ENCODE measurements at regions not wholly inside any gene's neighbourhood (a gene's known extent, or its start where the extent isn't known, plus 50 kb on each side); places are given as distances from the start of the nearest gene placed in this dataset.

- peak; percentile 57 for DNase-seq (ENCODE audit: low read depth)
Measured at GRCh38 chr1:218823291-218823900, 350.3 kb upstream of the LYPLAL1 start.

DNA sequence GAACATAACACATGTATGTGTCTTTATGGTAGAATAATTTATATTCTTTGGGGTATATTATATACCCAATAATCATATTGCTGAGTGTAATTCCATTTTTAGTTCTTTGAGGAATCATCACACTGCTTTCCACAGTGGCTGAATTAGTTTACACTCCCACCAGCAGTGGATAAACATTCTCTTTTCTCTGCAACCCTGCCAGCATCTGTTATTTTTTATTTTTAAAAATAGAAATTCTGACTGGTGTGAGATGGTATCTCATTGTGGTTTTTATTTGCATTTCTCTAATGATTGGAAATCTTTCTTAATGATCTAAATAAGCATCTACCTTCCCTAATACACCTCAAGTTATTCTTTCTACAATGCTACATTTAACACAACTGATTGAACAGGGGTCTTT, 346.2 kb upstream of the LYPLAL1 start:
- no peak for DNase-seq (ENCODE audit: low read depth)

GRCh38 chr1:218828125-218828650, 345.5 kb upstream of the LYPLAL1 start:
- DNase-seq (ENCODE audit: low read depth): no peak

DNA sequence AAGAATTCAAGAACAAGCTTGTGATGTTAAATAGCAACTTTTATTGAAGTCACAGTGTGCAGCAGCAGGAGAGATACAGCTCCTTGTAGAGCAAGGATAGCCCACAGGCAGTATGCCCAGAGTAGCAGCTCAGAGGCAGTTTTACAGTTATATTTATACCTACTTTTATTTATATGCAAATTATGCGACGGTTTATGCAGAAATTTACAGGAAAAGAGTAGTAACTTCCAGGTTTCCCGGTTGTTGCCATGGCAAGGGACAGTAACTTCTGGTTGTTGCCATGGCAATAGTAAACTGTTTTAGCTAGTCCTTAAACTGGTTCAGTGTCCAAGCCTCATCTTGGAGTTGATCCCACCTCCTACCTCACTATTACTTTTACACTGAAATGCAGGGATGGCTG, 344.6 kb upstream of the LYPLAL1 start:
- no peak for DNase-seq (ENCODE audit: low read depth)

- DNase-seq (ENCODE audit: low read depth): no peak
Measured at GRCh38 chr1:218835609-218836008, 338.1 kb upstream of the LYPLAL1 start.

DNA sequence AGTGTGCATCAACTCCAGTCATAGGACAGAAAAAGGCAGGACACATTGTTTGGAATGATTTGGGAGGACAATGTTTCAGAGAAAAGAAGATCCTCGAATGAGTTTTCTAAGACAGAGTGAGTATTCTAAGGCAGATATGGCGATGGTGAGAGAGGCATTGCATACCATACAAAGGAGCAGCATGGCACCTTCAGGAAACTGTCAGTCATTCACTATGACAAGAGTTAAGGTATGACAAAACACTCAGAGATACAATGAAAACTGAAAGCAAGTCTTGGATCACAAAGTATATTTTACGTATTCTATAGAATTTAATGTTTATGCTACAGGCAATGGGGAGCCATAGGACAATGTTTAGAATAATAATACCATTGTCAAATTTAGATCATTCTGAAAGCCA, 337.4 kb upstream of the LYPLAL1 start:
- no peak for DNase-seq (ENCODE audit: low read depth)

GRCh38 chr1:218837051-218837450, 336.6 kb upstream of the LYPLAL1 start:
- DNase-seq (ENCODE audit: low read depth): no peak

GRCh38 chr1:218845589-218845988, 328.1 kb upstream of the LYPLAL1 start:
- no peak for DNase-seq (ENCODE audit: low read depth)

GRCh38 chr1:218846181-218846580, 327.5 kb upstream of the LYPLAL1 start:
- no peak for DNase-seq (ENCODE audit: low read depth)

DNA sequence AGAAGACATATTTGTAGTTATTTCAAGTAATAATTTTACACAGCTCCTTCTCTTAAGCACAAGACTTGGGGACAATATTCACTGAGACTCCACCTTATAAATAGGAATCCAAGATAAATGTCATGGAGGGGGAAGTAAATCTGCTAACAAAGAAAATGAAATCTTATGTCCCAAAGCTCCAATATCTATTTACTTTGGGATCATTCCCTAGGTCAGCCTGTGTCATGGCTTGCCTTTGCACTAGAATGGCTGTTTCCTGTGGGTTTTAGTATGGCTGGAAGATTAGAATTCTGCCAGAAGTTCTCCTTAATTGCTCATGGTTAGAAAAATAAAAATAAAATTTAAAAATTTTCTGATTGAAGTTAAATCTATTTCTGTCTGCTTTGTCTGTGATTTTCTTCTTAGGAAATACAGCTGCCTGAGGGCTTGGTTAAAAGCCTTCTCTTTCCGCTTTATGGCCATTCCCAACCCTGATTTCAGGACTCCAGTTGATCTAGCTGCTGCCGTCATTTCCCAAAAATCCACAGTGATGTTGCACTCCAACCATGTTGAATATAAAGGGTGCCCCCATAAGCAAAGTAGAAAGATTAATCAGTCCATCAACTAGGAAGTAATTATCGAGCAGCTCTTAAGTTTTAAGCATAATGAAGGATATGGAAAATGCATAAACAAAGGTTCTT, 326.4 kb upstream of the LYPLAL1 start:
- no peak for DNase-seq (ENCODE audit: low read depth)

DNA sequence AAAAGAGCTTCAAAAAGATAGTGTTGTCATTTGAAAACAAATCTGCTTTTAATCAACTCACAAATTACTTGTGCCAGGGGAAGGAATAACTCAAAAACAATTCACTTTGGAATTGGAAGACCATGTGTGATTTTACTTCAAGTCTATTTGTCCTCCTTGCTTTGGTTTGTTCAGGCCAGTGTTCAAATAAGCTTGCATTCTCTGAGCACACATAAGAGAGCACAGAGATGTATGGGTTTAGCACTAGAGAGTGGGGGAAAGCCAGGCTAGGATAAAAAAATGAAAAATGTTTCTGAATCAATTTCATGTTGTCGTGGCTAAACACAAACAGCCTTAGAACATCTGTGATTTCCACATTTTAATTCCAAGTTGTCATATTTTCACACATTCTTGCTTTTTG, 325.7 kb upstream of the LYPLAL1 start:
- DNase-seq (ENCODE audit: low read depth): no peak

DNA sequence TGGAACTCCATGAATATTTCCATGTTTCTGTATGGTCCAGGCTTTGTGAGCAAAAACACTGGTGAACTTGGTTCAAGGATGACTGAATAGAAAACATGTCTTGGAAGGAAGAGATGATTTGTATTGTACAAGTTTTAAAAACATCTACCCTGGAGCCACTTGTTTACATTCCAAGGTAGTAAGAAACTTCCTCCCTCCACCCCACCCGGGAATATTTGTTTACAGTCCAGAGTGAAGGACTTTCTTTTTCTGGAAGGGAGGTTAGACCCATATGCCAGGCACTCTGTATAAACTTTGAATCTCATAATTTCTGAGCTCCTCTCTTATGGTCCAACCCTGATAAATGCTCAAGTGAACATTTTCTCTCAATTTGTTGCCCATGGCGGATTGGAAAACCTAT, 323.3 kb upstream of the LYPLAL1 start:
- DNase-seq (ENCODE audit: low read depth): no peak

DNA sequence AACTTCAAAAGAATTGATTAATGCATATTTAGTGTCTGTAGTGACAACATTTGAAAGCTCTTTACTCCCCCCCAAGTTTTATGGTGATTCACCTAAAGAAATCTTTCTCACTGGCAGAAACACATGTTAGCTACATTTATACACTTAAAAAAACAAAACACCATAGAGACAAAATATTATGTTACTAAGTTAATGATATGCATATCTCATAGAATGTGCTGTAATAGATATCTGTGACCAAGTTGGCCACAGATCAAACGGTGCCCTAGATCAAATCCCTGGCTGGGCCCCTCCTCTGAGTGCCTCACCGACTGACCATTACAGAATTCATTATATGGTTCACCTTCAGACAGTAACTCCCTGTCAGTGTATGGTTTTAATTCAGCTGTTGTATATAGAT, 322.1 kb upstream of the LYPLAL1 start:
- DNase-seq (ENCODE audit: low read depth): no peak

GRCh38 chr1:218852527-218852926, 321.2 kb upstream of the LYPLAL1 start:
- DNase-seq (ENCODE audit: low read depth): no peak

DNA sequence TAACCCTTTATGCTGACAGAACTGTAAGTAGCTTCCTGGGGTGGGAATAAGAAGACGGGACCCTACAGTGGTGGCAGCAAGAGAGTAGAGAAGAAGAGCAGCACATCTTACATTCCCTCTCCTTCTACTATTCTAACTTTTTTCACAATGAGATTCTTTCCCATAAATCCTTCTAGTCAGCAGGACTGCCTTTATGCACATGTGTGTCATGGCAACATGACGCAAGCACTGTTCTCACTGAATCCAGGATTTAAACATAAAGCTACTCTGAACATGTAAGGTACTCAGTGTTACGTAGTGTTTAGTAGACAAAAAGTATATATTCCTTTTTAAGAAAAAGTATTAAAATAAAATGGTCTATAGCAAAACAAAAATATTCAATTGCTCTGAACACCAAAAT, 309.7 kb upstream of the LYPLAL1 start:
- no peak for DNase-seq (ENCODE audit: low read depth)

DNA sequence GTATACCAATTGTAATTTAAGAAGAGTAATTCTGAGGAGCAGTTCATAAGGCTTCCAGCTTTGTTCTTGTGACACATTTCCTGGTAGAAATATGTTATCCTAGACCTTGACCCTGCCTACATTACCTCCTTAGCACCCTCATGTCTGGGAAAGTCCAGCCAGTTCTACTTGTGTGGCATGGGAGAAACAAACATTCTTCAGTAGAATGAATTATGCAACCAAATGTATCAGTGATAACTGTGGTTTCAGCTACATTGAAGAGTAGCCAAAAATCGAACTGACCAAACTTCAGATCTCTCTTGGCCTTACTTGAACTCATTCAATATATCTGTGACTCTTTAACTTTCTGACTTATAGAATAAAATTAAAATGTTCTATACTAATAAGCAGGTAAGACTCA, 308.1 kb upstream of the LYPLAL1 start:
- no peak for DNase-seq (ENCODE audit: low read depth)

DNA sequence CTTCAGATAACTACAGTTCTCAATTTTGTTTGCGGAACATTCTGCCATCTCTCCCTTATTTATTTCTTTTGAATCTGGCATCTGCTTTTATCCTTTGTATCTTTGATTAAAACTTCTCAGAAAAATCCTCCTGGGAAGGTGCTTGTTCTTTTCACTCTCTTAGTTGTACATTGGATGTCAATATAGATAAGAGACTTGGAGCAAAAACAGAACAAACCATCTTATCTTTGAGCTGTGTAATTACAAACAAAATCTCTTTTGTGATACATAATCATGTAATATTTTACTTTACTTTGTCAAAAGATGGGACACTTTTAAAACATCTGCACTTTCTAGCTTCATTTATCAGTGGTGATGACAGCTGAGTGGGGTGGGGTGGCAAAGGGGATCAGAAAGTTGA, 307.2 kb upstream of the LYPLAL1 start:
- no peak for DNase-seq (ENCODE audit: low read depth)

- DNase-seq (ENCODE audit: low read depth): no peak
Measured at GRCh38 chr1:218867066-218867465, 306.6 kb upstream of the LYPLAL1 start.

DNA sequence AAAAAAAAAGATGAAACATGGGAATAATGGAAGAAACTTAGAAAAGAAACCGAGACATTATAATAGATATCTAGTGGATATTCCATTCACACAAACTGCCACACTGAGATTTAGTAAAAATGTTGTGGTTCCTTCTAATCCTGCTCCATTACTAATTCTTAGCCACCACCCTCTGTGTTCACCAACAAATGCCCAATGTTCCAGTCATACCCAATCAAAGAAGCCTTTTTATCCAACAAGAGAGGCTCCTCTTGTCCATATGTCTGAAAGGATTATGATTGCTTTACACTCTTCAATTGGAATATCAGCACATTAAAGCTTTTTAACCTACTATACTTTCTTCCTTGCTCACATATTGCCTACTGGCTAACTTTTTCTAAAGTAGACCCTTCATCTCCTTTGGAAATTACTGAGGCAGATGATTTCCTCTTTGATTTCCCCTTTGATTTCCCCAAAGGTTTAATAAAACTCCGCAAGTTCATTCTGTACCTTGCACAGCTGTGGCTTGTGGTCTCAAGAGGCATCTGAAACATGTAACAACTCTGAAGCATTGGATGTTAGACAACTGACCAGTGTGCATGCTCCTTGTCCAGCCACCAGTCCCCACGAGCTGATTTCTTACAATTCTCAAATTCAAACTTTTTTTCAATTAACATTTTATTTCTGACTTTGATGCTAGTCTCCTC, 305.6 kb upstream of the LYPLAL1 start:
- no peak for DNase-seq (ENCODE audit: low read depth)

GRCh38 chr1:218869276-218869675, 304.4 kb upstream of the LYPLAL1 start:
- no peak for DNase-seq (ENCODE audit: low read depth)

DNA sequence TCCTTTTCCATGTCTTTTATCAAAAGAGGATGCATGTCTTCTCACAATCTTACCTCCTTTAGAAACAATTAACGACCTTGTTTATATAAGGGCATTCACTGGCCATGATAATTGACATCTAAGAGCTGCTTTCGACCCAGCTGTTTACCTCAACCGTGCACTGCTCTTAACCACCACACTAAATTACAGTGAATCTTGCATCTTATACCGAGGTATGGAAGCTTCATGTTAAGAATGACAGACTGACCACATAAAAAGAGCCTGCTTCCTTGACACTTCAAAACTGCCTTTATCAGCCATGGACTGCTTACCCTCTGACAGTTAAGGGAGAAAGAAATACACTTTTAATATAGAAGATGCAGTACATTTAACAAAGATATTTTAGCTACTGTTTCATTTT, 301.7 kb upstream of the LYPLAL1 start:
- no peak for DNase-seq (ENCODE audit: low read depth)

DNA sequence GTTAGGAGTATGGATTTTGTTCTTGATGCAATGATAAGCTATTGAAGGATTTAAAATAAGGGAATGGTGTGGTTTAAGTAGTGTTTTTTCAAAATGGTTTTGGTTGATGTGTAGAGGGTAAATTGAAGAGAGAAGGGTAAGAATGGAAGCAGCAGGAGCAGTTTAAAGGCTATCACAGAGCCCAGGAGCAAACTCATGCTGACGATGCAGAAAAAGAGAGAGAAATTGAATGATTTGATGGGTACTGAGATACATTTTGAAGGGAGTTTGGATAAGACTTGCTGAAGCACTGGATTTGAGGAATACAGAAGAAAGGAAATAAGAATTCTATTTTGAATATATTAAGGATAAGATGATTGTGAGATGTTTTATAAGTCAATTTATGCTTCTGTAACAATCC, 300.8 kb upstream of the LYPLAL1 start:
- DNase-seq (ENCODE audit: low read depth): no peak

- no peak for DNase-seq (ENCODE audit: low read depth)
Measured at GRCh38 chr1:218874313-218874712, 299.4 kb upstream of the LYPLAL1 start.
